H9 (cell line): ENCODE measurements at regions not wholly inside any gene's neighbourhood (a gene's known extent, or its start where the extent isn't known, plus 50 kb on each side); places are given as distances from the start of the nearest gene placed in this dataset.

Experiments used
- DNase-seq: peaks from one replicate; pipeline ENCODE4 v3.0.0-alpha.2; 2017
- H2AFZ ChIP-seq: one replicate; pipeline ENCODE4 v1.6.1; 2013; ENCODE audit warnings: mild to moderate bottlenecking, low read length, control low read depth, moderate library complexity
- H2AK5ac ChIP-seq: 2 replicates; pipeline ENCODE4 v1.6.1; 2013; ENCODE audit warnings: low read length, control low read depth, mixed read lengths; ENCODE audit not compliant: insufficient read length
- H2BK120ac ChIP-seq: one replicate; pipeline ENCODE4 v1.6.1; 2013; ENCODE audit warnings: low read depth, mild to moderate bottlenecking, low read length, control low read depth, inconsistent platforms; ENCODE audit not compliant: poor library complexity, severe bottlenecking
- H2BK12ac ChIP-seq: 2 replicates; pipeline ENCODE4 v1.6.1; 2013; ENCODE audit warnings: low read length, control low read depth, mixed read lengths, low read depth; ENCODE audit not compliant: insufficient read length
- H2BK15ac ChIP-seq: 2 replicates; pipeline ENCODE4 v1.6.1; 2013; ENCODE audit warnings: low read depth, low read length, control low read depth
- H2BK20ac ChIP-seq: one replicate; pipeline ENCODE4 v1.6.1; 2013; ENCODE audit warnings: low read depth, mild to moderate bottlenecking, low read length, control low read depth, inconsistent platforms; ENCODE audit not compliant: poor library complexity, severe bottlenecking
- H2BK5ac ChIP-seq: 2 replicates; pipeline ENCODE4 v1.6.1; 2013; ENCODE audit warnings: low read length, control low read depth, mixed read lengths; ENCODE audit not compliant: insufficient read length
- H3K14ac ChIP-seq: 2 replicates; pipeline ENCODE4 v1.6.1; 2013; ENCODE audit warnings: low read length, control low read depth; ENCODE audit not compliant: insufficient read depth
- H3K18ac ChIP-seq: 2 replicates; pipeline ENCODE4 v1.6.1; 2013; ENCODE audit warnings: low read depth, mild to moderate bottlenecking, mixed read lengths, low read length, control low read depth; ENCODE audit not compliant: insufficient read length
- H3K23ac ChIP-seq: 2 replicates; pipeline ENCODE4 v1.6.1; 2013; ENCODE audit warnings: low read length, control low read depth, mixed read lengths, low read depth; ENCODE audit not compliant: insufficient read length
- H3K23me2 ChIP-seq: 2 replicates; pipeline ENCODE4 v1.6.1; 2013; ENCODE audit warnings: low read depth, mild to moderate bottlenecking, mixed read lengths, low read length, control low read depth; ENCODE audit not compliant: insufficient read length, poor library complexity, severe bottlenecking
- H3K27ac ChIP-seq: 2 replicates; pipeline ENCODE4 v1.5.1; 2013; ENCODE audit warnings: low read length, control low read depth, mixed read lengths, low read depth; ENCODE audit not compliant: insufficient read length
- H3K27me3 ChIP-seq: 2 replicates; pipeline ENCODE4 v1.6.1; 2013; ENCODE audit warnings: low read length, control low read depth, inconsistent platforms; ENCODE audit not compliant: insufficient read depth
- H3K4ac ChIP-seq: 2 replicates; pipeline ENCODE4 v1.6.1; 2013; ENCODE audit warnings: low read depth, mild to moderate bottlenecking, control low read depth, inconsistent platforms, low read length, moderate library complexity
- H3K4me1 ChIP-seq: 2 replicates; pipeline ENCODE4 v1.6.1; 2013; ENCODE audit warnings: low read length, control low read depth, inconsistent platforms; ENCODE audit not compliant: insufficient read depth
- H3K4me2 ChIP-seq: 2 replicates; pipeline ENCODE4 v1.6.1; 2013; ENCODE audit warnings: low read length, control low read depth, mixed read lengths; ENCODE audit not compliant: insufficient read length, insufficient read depth
- H3K56ac ChIP-seq: 2 replicates; pipeline ENCODE4 v1.6.1; 2013; ENCODE audit warnings: low read depth, mild to moderate bottlenecking, mixed read lengths, low read length, control low read depth; ENCODE audit not compliant: insufficient read length
- H3K79me1 ChIP-seq: 2 replicates; pipeline ENCODE4 v1.6.1; 2013; ENCODE audit warnings: low read depth, mild to moderate bottlenecking, moderate library complexity, low read length, control low read depth, inconsistent platforms; ENCODE audit not compliant: insufficient read depth, poor library complexity, severe bottlenecking
- H3K79me2 ChIP-seq: 2 replicates; pipeline ENCODE4 v1.6.1; 2013; ENCODE audit warnings: low read length, control low read depth, inconsistent platforms; ENCODE audit not compliant: insufficient read depth
- H3K9ac ChIP-seq: 2 replicates; pipeline ENCODE4 v1.6.1; 2013; ENCODE audit warnings: low read length, control low read depth, mixed read lengths; ENCODE audit not compliant: insufficient read length; ENCODE audit errors: extremely low read depth
- H3K9me3 ChIP-seq: one replicate; pipeline ENCODE4 v1.6.1; 2013; ENCODE audit warnings: low read depth, low read length, inconsistent platforms; ENCODE audit not compliant: control insufficient read depth
- H3T11ph ChIP-seq: one replicate; pipeline ENCODE4 v1.6.1; 2013; ENCODE audit warnings: mild to moderate bottlenecking, low read length, control low read depth, inconsistent platforms
- H4K20me1 ChIP-seq: one replicate; pipeline ENCODE4 v1.6.1; 2013; ENCODE audit not compliant: control insufficient read depth, insufficient read length, insufficient read depth
- H4K5ac ChIP-seq: 2 replicates; pipeline ENCODE4 v1.6.1; 2013; ENCODE audit warnings: low read depth, mild to moderate bottlenecking, mixed read lengths, low read length, control low read depth; ENCODE audit not compliant: insufficient read length
- H4K8ac ChIP-seq: replicated peaks from 2 replicates; pipeline ENCODE4 v1.6.1; 2013; ENCODE audit warnings: low read length, control low read depth, mixed read lengths, low read depth; ENCODE audit not compliant: insufficient read length
- H4K91ac ChIP-seq: 2 replicates; pipeline ENCODE4 v1.6.1; 2013; ENCODE audit warnings: low read depth, mild to moderate bottlenecking, moderate library complexity, mixed read lengths, low read length, control low read depth; ENCODE audit not compliant: insufficient read length
- H3K27ac Mint-ChIP-seq, 3 experiments: 2 replicates in 2 of 3; 3 replicates in 1 of 3; pipeline ENCODE4 v1.8.0; 2020 to 2021; ENCODE audit warnings: mixed read lengths in 3 of 3, mild to moderate bottlenecking in 1 of 3, moderate library complexity in 1 of 3
- H3K27me3 Mint-ChIP-seq: 2 replicates; pipeline ENCODE4 v1.8.0; 2021; ENCODE audit warnings: low read depth, mild to moderate bottlenecking, moderate library complexity, mixed read lengths
- H3K36me3 Mint-ChIP-seq, 3 experiments: 2 replicates in 2 of 3; 3 replicates in 1 of 3; pipeline ENCODE4 v1.8.0; 2020 to 2021; ENCODE audit warnings: low read depth in 3 of 3, mixed read lengths in 3 of 3; ENCODE audit not compliant: insufficient read depth in 1 of 3
- H3K4me1 Mint-ChIP-seq, 2 experiments: 2 replicates each; pipeline ENCODE4 v1.8.0; 2020; ENCODE audit warnings: mixed read lengths in 2 of 2
- H3K4me3 Mint-ChIP-seq, 2 experiments: 2 replicates in 1 of 2; 3 replicates in 1 of 2; pipeline ENCODE4 v1.8.0; 2020 to 2021; ENCODE audit warnings: mild to moderate bottlenecking in 2 of 2, mixed read lengths in 2 of 2, moderate library complexity in 1 of 2
- H3K9me3 Mint-ChIP-seq, 2 experiments: 2 replicates in 1 of 2; 3 replicates in 1 of 2; pipeline ENCODE4 v1.8.0; 2020; ENCODE audit warnings: mild to moderate bottlenecking in 2 of 2, mixed read lengths in 2 of 2, moderate library complexity in 1 of 2
- CTCF ChIP-seq: fragments of 200-600 bp; sonication (generic); conservative IDR thresholded peaks from 3 replicates; pipeline ENCODE4 v1.8.0; 2021; ENCODE audit warnings: antibody characterized with exemption, mild to moderate bottlenecking
- WGBS: extraction: QIAGEN DNeasy Blood & Tissue Kit; methylation state at CpG from one replicate; pipeline ENCODE4 v1.1.7; 2013; ENCODE audit warnings: missing lambda C conversion rate, low lambda C conversion rate, mixed read lengths; ENCODE audit not compliant: insufficient read length; ENCODE audit errors: extremely low coverage; 5-methylcytosine and 5-hydroxymethylcytosine counted together

GRCh38 chr17:62164747-62165722 is 100.0 kb upstream of the MED13 start:
- Histone ChIP-seq H4K5ac (no peak overlapping the region), H2BK20ac (no peak overlapping the region), H4K20me1 (no peaks in the 10 kb centered on the region), H3K23ac (no peak overlapping the region), H4K8ac (no peak overlapping the region), H2AK5ac (no peak overlapping the region), H3K79me2 (no peaks in the 10 kb centered on the region), H2BK12ac (no peak overlapping the region), H3K27me3 (no peaks in the 10 kb centered on the region), H2BK5ac (no peak overlapping the region), H2AFZ (no peak overlapping the region), H3K79me1 (no peaks in the 10 kb centered on the region), H2BK15ac (no peak overlapping the region), H3K9me3 (no peaks in the 10 kb centered on the region), H3K4ac (no peak overlapping the region), H2BK120ac (no peak overlapping the region), H3K4me1 (no peaks in the 10 kb centered on the region), H3K18ac (no peak overlapping the region), H3K27ac (no peak overlapping the region), H3K4me2 (no peak overlapping the region), H4K91ac (no peak overlapping the region), H3K56ac (no peak overlapping the region), H3K9ac (no peak overlapping the region), H3K23me2 (no peaks in the 10 kb centered on the region), H3T11ph (no peak overlapping the region), H3K14ac (no peak overlapping the region)
- no peak overlapping the region for H3K27ac Mint-ChIP-seq
- H3K4me1 Mint-ChIP-seq, result no peaks in the 10 kb centered on the region
- H3K9me3 Mint-ChIP-seq, result no peaks in the 10 kb centered on the region
- no peak for TF ChIP-seq CTCF
- no peak for DNase-seq
- H3K27me3 Mint-ChIP-seq, result no peaks in the 10 kb centered on the region
- no CpG with 5 or more reads among the region's 3 CpGs for WGBS
- H3K4me3 Mint-ChIP-seq, result no peak overlapping the region
- no peaks in the 10 kb centered on the region for H3K36me3 Mint-ChIP-seq
